ENCODE measurements at regions not wholly inside any gene's neighbourhood (a gene's known extent, or its start where the extent isn't known, plus 50 kb on each side); places are given as distances from the start of the nearest gene placed in this dataset.

DNA sequence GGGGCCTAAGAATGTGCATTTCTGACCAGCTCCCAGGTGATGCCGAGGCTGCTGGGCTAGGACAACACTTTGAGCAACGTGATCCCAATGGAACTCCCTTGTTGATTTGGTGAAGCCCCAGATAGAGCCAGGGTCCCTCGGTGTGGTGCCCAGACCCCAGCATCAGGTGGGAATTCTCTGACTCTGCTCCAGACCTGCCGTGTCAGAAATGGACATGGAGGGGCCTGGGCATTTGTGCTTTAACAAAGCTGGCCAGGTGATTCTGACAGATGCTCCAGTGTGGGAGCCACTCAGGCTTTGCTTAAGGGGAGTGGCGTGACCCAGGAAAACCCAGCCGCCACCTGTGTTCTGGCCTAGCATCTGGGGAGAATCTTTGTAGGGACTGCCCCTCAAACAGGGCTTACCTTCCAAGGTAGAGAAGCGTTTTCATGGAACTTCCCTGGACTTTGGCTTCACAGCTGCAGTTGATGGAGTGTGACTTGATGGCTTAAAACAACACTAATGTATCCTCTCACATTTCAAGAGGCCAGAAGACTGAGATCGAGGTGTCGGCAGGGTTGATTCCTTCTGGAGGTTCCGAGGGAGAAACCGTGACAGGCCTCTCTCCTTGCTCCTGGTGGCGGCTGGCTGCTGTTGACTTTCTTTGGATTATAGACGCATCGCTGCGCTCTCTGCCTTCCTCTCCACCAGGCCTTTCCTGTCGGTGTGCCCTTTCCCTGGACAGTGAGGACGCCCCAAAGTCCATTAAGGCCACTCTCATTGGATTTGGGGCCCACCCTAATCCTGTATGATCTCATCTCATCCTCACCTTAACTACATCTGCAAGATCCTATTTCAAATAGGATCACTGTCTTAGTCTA, 57.0 kb upstream of the HDAC4 start (continued):
- TF ChIP-seq NR2C1 (IDR thresholded peaks at IDR 0.05) (no peak), ESRRA (IDR thresholded peaks at IDR 0.05; ENCODE audit: low read length) (no peak)
- TF ChIP-seq, protein P1, sequence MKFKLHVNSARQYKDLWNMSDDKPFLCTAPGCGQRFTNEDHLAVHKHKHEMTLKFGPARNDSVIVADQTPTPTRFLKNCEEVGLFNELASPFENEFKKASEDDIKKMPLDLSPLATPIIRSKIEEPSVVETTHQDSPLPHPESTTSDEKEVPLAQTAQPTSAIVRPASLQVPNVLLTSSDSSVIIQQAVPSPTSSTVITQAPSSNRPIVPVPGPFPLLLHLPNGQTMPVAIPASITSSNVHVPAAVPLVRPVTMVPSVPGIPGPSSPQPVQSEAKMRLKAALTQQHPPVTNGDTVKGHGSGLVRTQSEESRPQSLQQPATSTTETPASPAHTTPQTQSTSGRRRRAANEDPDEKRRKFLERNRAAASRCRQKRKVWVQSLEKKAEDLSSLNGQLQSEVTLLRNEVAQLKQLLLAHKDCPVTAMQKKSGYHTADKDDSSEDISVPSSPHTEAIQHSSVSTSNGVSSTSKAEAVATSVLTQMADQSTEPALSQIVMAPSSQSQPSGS (IDR thresholded peaks at IDR 0.05; ENCODE audit: low read length): no peak

DNA sequence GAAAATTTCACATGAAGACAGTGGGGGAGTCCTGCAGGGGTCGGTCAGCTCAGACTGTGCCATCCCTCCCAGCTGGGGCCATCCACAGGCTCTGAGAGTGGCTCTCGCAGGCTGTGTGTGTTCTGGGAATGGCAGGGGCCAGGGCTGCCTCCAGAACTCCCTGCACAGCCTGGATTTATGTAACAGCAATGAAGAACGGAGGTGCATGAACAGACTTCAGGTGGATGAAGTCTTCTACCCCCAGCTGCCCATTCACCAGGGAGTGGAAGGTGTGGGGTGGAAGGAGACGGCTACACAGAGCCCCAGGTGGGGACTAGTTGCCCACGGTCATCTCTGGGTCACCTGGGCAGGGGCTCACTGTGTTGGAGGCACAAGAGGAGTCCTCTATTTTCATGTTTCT, 56.1 kb upstream of the HDAC4 start:
- FAIRE-seq: no peak
- Histone ChIP-seq H2AFZ (ENCODE audit: control insufficient read depth, low read depth, low read length) (no peak overlapping the region), H3K36me3 (ENCODE audit: control insufficient read depth in 2 of 2, insufficient read depth in 2 of 2, low read length in 1 of 2) (no peaks in the 10 kb centered on the region), H3K79me2 (ENCODE audit: control insufficient read depth, insufficient read depth, low read length) (no peaks in the 10 kb centered on the region), H3K27ac (ENCODE audit: control insufficient read depth, insufficient read depth) (no peak overlapping the region), H3K9ac (ENCODE audit: control insufficient read depth, insufficient read depth, low read length) (no peak overlapping the region), H3K4me2 (ENCODE audit: control insufficient read depth, insufficient read depth) (no peak overlapping the region), H3K4me3 (no peak overlapping the region), H3K9me3 (replicated peaks; ENCODE audit: control insufficient read depth, insufficient read depth, low read length) (no peaks in the 10 kb centered on the region; the same call in 2 of the 3 replicates), H3K27me3 (replicated peaks in 1 of 2; ENCODE audit: control insufficient read depth in 2 of 2, insufficient read depth in 2 of 2, low read length in 1 of 2) (no peaks in the 10 kb centered on the region; a peak in 1 of 4 replicates), H3K4me1 (ENCODE audit: control insufficient read depth, insufficient read depth, low read length) (no peaks in the 10 kb centered on the region), H4K20me1 (ENCODE audit: control insufficient read depth, insufficient read depth) (no peaks in the 10 kb centered on the region)
- ATAC-seq: no peak
- 3% methylated on average over 5 of the region's 5 CpGs for WGBS (ENCODE audit: insufficient coverage, insufficient replicate concordance, low lambda C conversion rate, missing lambda C conversion rate)
- BruUV-seq (replicated peaks): no TSS peak
- ChIA-PET RAD21 (ENCODE audit: unreplicated experiment) (interaction anchor here (0.7 kb wide), 1 partner anchor 122 kb away, joined by 3 read pairs; no protein-coding TSS in a partner anchor), POLR2A (no interaction called here), CTCF (no interaction called here), SMC1A (ENCODE audit: uncharacterized antibody, unreplicated experiment) (no interaction called here)
- in situ Hi-C loops (cut with MboI): no loop called here
- no peak for TF ChIP-seq ZNF622 (IDR thresholded peaks at IDR 0.05)
- no peak for TF ChIP-seq TAF1 (IDR thresholded peaks at IDR 0.05; ENCODE audit: borderline replicate concordance, low read depth, low read length)
- TF ChIP-seq SMARCA5 (IDR thresholded peaks at IDR 0.05): no peak
- TF ChIP-seq MEF2A (IDR thresholded peaks at IDR 0.05; ENCODE audit: insufficient read depth, low read depth, low read length): no peak
- TF ChIP-seq, protein P2, sequence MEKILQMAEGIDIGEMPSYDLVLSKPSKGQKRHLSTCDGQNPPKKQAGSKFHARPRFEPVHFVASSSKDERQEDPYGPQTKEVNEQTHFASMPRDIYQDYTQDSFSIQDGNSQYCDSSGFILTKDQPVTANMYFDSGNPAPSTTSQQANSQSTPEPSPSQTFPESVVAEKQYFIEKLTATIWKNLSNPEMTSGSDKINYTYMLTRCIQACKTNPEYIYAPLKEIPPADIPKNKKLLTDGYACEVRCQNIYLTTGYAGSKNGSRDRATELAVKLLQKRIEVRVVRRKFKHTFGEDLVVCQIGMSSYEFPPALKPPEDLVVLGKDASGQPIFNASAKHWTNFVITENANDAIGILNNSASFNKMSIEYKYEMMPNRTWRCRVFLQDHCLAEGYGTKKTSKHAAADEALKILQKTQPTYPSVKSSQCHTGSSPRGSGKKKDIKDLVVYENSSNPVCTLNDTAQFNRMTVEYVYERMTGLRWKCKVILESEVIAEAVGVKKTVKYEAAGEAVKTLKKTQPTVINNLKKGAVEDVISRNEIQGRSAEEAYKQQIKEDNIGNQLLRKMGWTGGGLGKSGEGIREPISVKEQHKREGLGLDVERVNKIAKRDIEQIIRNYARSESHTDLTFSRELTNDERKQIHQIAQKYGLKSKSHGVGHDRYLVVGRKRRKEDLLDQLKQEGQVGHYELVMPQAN (conservative IDR thresholded peaks at IDR 0.05): no peak
- no peak for TF ChIP-seq BACH1 (IDR thresholded peaks at IDR 0.05; ENCODE audit: borderline replicate concordance)
- TF ChIP-seq KLF5 (IDR thresholded peaks at IDR 0.05; ENCODE audit: partially characterized antibody): no peak
- TF ChIP-seq MTA3 (IDR thresholded peaks at IDR 0.05; ENCODE audit: borderline replicate concordance, low read length): no peak
- TF ChIP-seq YBX1 (IDR thresholded peaks at IDR 0.05): no peak
- DNase-seq (ENCODE audit: low read depth, low spot score): no peak
- intact Hi-C loops (cut with micrococcal nuclease; ENCODE audit: unreplicated experiment): no loop called here

Measured in GM12878 (cell line).